Activated naive CD4-positive, alpha-beta T cell treated with anti-CD3 and anti-CD28 coated beads, Interleukin-2, amount 50 U/mL, for 24 hours (primary cell): ENCODE measurements at regions not wholly inside any gene's neighbourhood (a gene's known extent, or its start where the extent isn't known, plus 50 kb on each side); places are given as distances from the start of the nearest gene placed in this dataset.

Experiments used
- H3K27ac Mint-ChIP-seq: one replicate; pipeline ENCODE4 v1.8.0; 2021; ENCODE audit warnings: mild to moderate bottlenecking, mixed read lengths
- H3K27me3 Mint-ChIP-seq: one replicate; pipeline ENCODE4 v1.8.0; 2021; ENCODE audit warnings: mixed read lengths
- H3K36me3 Mint-ChIP-seq: one replicate; pipeline ENCODE4 v1.8.0; 2021; ENCODE audit warnings: mixed read lengths
- H3K4me1 Mint-ChIP-seq: one replicate; pipeline ENCODE4 v1.8.0; 2021; ENCODE audit warnings: mixed read lengths
- H3K4me3 Mint-ChIP-seq: one replicate; pipeline ENCODE4 v1.8.0; 2021; ENCODE audit warnings: mild to moderate bottlenecking, mixed read lengths
- H3K9me3 Mint-ChIP-seq: one replicate; pipeline ENCODE4 v1.8.0; 2021; ENCODE audit warnings: mixed read lengths

DNA sequence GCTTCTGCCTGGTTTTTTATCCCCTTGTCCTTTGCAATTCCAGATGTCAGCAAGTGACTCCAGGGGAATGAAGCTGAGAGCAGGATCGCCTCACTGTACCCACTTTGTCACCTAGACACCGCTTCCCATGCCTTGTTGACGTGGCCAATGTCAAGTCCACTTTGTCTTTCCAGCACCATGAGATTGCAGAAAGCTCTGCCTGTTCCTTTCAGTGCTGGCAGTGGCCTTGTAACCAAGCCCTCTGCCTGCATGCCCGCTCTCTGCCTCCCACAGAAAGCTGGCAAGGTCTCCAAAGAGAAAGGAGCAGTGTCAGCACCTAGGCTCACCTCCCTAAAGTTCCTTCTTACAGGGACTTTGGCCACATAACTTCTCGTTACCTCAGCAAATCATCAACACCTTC is 282.2 kb upstream of the ST6GAL2 start:
- Mint-ChIP-seq H3K4me1 (no peaks in the 10 kb centered on the region), H3K9me3 (peaks cover 5% of the 10 kb centered on the region), H3K36me3 (no peaks in the 10 kb centered on the region), H3K27ac (no peak overlapping the region), H3K4me3 (no peak overlapping the region), H3K27me3 (no peaks in the 10 kb centered on the region)

DNA sequence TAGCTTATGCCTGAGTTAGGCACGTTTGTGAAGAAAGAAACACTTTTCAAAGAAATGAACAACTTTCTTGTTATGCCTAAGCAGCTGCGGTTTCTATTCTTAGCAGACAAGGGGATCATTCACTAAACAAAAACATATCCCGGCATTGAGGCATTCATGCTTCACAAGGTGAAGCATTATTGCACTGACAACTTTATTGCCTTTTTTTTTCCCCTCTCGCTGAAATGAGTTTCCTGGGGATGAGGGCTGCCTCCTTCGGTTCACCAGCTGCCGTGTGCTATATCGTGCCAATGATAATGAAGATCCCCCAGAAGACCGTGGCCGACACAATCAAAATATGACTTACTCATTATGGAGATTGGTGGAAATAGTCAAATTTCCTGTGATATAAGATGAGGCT is 288.2 kb upstream of the ST6GAL2 start:
- no peaks in the 10 kb centered on the region for H3K36me3 Mint-ChIP-seq
- no peaks in the 10 kb centered on the region for H3K4me1 Mint-ChIP-seq
- no peaks in the 10 kb centered on the region for H3K27me3 Mint-ChIP-seq
- no peak overlapping the region for H3K4me3 Mint-ChIP-seq
- peaks cover 5% of the 10 kb centered on the region for H3K9me3 Mint-ChIP-seq
- no peak overlapping the region for H3K27ac Mint-ChIP-seq

DNA sequence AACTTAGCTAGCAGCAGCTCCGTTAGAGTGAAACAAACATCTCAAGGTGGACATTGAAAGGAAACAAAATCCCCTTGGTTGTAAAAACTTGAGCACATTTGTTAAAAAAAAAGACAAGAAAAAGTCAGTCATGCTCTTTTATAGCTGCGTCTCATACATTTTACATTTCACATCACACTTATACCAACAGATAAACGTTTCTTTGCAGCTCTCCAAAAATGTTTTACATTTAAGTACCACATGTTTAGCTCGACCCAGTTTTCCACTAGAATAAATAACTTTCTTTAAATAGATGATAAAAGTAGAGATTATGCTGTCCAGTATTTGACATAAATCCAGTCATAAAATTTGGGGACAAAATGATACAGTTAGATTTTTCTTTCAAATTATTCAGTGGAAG is 297.0 kb upstream of the ST6GAL2 start:
- no peaks in the 10 kb centered on the region for H3K36me3 Mint-ChIP-seq
- H3K27ac Mint-ChIP-seq = no peak overlapping the region
- no peaks in the 10 kb centered on the region for H3K9me3 Mint-ChIP-seq
- H3K4me3 Mint-ChIP-seq = no peak overlapping the region
- H3K27me3 Mint-ChIP-seq = no peaks in the 10 kb centered on the region
- H3K4me1 Mint-ChIP-seq = no peaks in the 10 kb centered on the region

DNA sequence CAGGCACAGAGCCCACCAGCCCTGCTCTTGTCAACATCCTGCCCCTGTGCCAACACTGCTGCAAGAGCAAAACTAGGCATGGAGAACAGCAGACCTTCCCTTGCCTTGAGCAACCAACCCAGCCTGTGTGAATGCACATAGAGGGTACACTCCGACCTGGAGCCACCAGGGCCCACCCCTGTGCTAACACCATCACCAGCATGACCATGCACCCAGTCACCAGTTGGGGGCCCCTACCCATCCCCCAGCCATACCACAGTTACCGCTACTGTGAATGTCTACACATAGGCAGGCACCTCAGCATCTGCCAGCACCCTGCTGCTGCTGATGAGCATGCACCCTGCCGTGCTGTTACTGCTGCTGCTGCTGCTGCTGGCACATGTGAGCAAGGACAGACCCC is 301.9 kb upstream of the ST6GAL2 start:
- Mint-ChIP-seq H3K27me3 (no peaks in the 10 kb centered on the region), H3K9me3 (no peaks in the 10 kb centered on the region), H3K4me3 (no peak overlapping the region), H3K4me1 (no peaks in the 10 kb centered on the region), H3K36me3 (no peaks in the 10 kb centered on the region), H3K27ac (no peak overlapping the region)

DNA sequence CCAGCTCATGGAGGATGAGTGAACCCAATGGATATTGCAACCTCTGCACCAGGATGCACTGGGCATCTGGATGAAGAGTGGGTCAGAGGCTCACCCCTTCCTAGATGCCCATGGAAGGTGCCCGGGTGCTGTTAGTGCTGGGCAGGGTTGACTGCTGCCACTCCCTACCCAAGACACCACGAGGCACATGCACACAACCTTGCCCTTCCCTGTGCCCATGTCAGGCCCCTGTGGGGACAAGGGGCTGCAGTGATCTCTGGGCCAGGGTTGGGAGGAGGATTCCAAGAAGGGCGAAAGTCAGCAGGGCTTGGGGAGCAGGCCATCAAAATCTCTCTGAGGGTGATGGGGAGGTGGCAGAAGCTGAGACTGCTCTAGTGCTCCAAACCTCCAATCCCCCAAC is 309.7 kb upstream of the ST6GAL2 start:
- Mint-ChIP-seq H3K27me3 (no peaks in the 10 kb centered on the region), H3K4me3 (no peak overlapping the region)

DNA sequence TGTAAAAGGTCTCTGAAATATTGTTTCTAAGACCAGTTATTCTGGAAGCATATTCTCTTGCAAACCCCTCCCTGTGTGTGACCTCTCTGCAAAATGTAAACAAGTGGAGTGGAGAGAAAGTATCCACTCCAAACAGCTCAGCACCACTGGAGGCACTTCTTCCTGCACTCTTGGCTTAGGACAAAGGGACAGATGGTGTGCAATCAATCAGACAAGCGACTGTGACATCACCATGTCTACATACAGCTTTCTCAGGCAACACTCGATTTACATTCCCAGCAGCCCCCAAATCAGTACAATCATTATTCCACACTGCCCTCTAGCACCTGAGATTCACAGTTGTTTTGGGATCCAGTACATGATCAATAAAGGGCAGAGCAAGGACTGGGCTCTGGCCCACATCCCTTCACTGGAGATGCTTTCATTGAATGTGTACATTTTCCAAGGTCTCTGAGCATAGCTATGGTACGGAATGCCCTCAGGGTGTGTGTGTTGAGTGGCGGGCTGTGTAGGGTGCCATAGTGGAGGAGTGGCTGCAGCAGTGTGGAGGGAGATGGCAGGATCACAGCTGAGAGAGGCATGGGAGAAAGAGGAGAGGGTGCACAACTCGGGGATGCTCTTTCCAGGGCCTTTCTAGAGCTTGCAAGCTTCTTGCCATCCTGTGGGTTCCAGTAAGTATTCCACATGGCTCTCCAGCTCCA is 311.8 kb upstream of the ST6GAL2 start:
- no peaks in the 10 kb centered on the region for H3K9me3 Mint-ChIP-seq
- H3K27ac Mint-ChIP-seq = no peak overlapping the region
- no peaks in the 10 kb centered on the region for H3K4me1 Mint-ChIP-seq
- H3K36me3 Mint-ChIP-seq = no peaks in the 10 kb centered on the region
- no peak overlapping the region for H3K4me3 Mint-ChIP-seq
- no peaks in the 10 kb centered on the region for H3K27me3 Mint-ChIP-seq

More for the DNA sequence above, 309.7 kb upstream of the ST6GAL2 start:
- no peaks in the 10 kb centered on the region for H3K9me3 Mint-ChIP-seq
- no peaks in the 10 kb centered on the region for H3K4me1 Mint-ChIP-seq
- H3K36me3 Mint-ChIP-seq = no peaks in the 10 kb centered on the region
- no peak overlapping the region for H3K27ac Mint-ChIP-seq

DNA sequence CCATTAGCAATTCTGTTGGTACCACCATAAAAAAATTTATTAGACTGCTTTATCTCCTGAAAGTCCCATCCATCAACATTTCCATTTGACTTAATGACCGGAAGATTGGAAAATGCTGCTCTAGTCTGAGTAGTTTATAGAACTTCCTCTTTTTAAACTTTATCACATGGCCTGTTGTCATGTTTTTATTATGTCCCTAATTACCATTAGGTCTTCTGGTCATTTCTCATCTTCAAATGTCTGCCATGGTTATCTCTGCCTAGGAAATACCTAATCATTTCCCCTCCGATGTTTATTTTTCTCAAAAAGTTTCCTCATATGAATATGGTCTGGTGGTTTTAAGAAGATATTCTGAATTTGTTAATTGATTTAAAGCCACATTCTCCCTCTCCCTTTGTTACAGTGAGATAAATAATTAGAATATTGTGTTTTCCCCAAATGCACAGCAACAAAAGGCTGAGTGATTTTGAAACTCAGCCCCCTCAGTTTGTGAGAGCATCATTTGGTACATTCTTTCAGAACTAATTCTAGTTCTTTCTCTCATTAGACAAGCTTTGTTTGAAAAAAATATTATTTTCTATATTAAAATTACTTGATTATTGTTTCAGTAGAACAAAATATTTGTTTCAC is 317.1 kb upstream of the ST6GAL2 start:
- no peaks in the 10 kb centered on the region for H3K4me1 Mint-ChIP-seq
- H3K27me3 Mint-ChIP-seq = no peaks in the 10 kb centered on the region
- no peaks in the 10 kb centered on the region for H3K36me3 Mint-ChIP-seq

DNA sequence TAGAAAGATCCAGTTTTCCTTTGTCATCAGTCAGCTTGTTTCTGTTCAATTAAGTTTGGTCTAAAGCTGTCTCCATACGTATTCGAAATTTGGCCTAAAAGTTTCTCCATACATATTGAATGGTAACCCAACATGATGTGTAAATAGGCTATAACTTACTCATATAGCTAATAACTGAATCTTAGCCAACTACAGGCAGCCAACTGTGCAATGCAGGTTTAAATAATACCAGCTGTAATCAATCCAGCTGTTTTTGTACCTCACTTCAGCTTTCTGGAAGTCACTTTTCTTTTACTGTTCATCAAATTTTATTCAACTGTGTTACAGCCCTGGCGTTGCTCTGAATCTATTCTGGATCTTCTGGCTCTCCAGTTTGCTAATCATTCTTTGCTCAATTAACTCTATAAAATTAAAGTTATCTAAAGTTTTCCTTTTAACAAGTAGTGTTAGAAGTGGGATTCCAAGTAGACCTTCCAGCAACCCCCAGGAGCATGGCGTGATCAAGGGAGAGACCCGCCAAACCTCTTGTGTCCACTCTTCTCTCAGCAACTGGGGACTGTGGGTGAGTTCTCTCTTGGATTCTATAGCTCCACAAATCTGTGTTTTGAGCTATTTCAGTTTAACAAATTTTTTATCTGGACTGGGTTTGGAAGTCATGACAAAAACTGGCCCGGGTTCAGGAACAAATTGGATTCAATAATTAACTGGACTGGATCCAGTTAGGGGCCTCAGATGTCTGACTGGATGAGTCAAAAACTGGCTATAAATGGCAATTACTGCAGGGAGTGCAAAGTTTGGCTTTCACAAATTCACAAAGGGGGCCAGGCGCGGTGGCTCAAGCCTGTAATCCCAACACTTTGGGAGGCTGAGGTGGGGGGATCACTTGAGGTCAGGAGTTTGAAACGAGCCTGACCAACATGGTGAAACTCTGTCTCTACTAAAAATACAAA is 329.7 kb upstream of the ST6GAL2 start:
- Mint-ChIP-seq H3K27ac (no peak overlapping the region), H3K4me3 (no peak overlapping the region), H3K36me3 (no peaks in the 10 kb centered on the region), H3K9me3 (peaks cover 5% of the 10 kb centered on the region), H3K27me3 (no peaks in the 10 kb centered on the region), H3K4me1 (no peaks in the 10 kb centered on the region)

More for the DNA sequence above, 317.1 kb upstream of the ST6GAL2 start:
- Mint-ChIP-seq H3K4me3 (no peak overlapping the region), H3K9me3 (peaks cover 7% of the 10 kb centered on the region), H3K27ac (no peak overlapping the region)

DNA sequence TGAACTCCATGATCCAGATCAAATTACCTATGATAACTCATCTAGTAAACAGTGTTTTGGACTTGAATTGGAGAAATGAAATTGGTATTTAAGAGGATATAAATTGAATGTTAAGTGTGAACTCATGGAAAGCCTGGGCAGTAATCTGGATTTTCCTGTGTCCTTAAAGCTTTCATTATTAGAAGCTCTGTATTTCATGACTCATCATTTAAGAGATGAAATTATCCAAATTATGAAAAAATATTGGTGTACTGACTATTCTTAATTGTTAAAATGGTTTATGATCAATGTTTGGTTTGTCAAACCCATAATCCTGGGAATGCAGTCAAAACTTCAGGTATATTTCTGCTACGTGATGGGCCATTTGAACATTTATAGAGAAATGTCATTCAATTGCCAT is 332.2 kb upstream of the ST6GAL2 start:
- Mint-ChIP-seq H3K27me3 (no peaks in the 10 kb centered on the region), H3K27ac (no peak overlapping the region), H3K4me1 (no peaks in the 10 kb centered on the region), H3K9me3 (no peaks in the 10 kb centered on the region), H3K36me3 (no peaks in the 10 kb centered on the region), H3K4me3 (no peak overlapping the region)

DNA sequence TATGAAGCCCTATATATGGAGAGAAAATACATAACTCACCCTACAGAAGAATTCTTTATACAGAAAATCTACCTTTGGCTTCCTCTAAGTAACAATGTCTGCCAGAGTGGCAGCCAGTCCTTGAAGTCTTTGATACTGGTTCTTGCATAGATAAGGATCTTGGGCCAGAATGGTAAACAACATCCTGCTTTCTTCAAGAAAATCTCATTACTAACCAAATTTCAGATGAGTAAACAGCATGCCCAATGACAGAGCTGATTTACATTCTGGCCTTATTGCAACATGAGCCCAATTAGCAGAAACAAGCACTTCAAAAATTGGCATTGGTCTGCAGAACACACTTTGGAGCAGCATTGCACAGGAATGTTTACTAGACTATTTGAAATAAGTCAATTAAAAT is 336.5 kb upstream of the ST6GAL2 start:
- Mint-ChIP-seq H3K4me3 (no peak overlapping the region), H3K36me3 (no peaks in the 10 kb centered on the region), H3K4me1 (no peaks in the 10 kb centered on the region), H3K27ac (no peak overlapping the region), H3K9me3 (peaks cover 5% of the 10 kb centered on the region), H3K27me3 (no peaks in the 10 kb centered on the region)

DNA sequence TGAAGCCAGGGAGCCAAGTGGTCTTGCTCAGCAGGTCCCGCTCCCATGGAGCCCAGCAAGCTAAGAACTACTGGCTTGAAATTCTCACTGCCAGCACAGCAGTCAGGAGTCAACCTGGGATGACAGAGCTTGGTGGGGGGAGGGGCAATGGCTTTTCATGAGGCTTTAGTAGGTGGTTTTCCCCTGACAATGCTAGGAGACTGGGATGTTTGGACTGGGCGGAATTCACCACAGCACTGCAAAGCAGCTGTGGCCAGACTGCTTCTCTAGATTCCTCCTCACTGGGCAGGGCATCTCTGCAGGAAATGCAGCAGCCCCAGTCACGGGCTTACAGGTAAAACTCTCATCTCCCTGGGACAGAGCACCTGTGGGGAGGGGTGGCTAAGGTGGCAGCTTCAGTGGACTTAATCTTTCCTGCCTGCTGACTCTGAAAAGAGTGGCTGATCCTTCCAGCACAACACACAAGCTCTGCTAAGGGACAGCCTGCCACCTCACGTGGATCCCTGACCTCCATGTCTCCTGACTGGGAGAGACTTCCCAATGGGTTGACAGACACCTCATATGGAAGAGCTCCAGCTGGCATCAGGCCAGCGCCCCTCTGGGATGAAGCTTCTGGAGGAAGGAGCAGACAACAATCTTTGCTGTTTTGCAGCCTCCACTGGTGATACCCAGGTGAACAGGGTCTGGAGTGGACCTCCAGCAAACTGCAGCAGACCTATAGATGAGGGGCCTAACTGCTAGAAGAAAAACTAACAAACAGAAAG is 349.7 kb upstream of the ST6GAL2 start:
- no peak overlapping the region for H3K4me3 Mint-ChIP-seq
- H3K9me3 Mint-ChIP-seq = peaks cover 21% of the 10 kb centered on the region

DNA sequence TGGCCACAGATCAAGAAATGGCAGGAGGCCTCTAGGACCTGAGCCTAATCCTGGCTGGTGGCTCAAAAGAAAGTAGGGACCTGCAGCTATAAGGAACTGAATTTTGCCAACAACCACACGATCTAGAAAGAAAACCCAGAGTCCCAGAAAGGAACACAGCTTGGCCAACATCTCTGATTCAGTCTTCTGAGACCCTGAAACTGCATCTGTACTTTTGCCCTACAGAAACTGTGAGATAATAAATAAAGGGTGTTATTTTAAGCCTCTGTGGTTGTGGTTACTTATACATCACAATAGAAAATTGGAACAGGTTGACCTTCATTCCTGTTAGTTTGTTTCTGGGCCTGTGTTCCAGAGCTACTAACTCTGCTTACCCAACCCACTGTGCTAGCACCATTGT is 356.8 kb upstream of the ST6GAL2 start:
- H3K36me3 Mint-ChIP-seq = no peaks in the 10 kb centered on the region
- no peak overlapping the region for H3K27ac Mint-ChIP-seq
- no peaks in the 10 kb centered on the region for H3K27me3 Mint-ChIP-seq
- no peaks in the 10 kb centered on the region for H3K9me3 Mint-ChIP-seq
- H3K4me1 Mint-ChIP-seq = no peaks in the 10 kb centered on the region
- H3K4me3 Mint-ChIP-seq = no peak overlapping the region

More for the DNA sequence above, 349.7 kb upstream of the ST6GAL2 start:
- H3K27ac Mint-ChIP-seq = no peak overlapping the region
- H3K4me1 Mint-ChIP-seq = no peaks in the 10 kb centered on the region
- peaks cover 9% of the 10 kb centered on the region for H3K27me3 Mint-ChIP-seq
- H3K36me3 Mint-ChIP-seq = peaks cover 2% of the 10 kb centered on the region

DNA sequence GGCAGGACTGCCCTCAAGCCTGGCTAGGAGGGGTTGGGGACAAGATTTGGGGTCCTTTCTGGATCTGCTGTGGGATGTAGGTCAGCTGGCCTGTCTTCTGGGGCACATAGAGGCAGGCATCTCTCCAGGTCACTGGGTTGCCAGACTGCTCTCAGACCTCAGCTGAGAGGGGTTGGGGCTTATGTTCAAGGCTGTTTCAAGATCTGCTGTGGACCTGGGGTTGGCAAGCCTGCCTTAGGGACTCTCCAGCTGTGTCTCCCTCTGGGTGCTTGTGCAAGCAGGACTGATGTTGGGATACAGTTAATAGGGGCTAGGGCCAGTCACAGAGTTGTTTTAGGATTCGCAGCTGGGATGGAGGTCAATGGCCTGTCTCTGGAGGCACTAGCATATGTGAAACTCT is 363.0 kb upstream of the ST6GAL2 start:
- Mint-ChIP-seq H3K27me3 (no peaks in the 10 kb centered on the region), H3K9me3 (peaks cover 6% of the 10 kb centered on the region), H3K4me3 (no peak overlapping the region), H3K4me1 (no peaks in the 10 kb centered on the region), H3K27ac (no peak overlapping the region), H3K36me3 (no peaks in the 10 kb centered on the region)

DNA sequence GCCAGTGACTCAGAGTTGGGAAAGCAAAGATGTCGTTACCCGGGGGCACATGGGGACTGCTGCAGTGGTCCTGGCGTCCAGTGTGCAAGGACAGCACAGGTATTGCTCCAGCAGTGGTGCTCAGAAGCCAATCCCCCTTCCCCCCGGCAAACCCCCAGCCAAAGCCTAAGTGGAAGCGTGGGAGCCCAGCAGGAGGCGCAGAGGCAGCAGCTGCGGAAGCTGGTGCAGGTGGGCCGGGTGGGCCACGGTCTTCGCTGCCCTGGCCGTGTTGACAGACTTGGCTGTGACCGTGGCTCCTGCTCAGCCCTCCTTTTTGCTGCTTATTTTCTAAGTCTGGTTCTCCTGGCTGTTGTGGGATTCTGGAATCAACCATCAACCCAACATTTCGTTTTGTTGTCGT is 369.8 kb upstream of the ST6GAL2 start:
- H3K4me1 Mint-ChIP-seq = no peaks in the 10 kb centered on the region
- H3K27ac Mint-ChIP-seq = no peak overlapping the region
- H3K27me3 Mint-ChIP-seq = peaks cover 2% of the 10 kb centered on the region
- H3K4me3 Mint-ChIP-seq = no peak overlapping the region
- H3K36me3 Mint-ChIP-seq = no peaks in the 10 kb centered on the region
- peaks cover 10% of the 10 kb centered on the region for H3K9me3 Mint-ChIP-seq
